ENCODE measurements at regions not wholly inside any gene's neighbourhood (a gene's known extent, or its start where the extent isn't known, plus 50 kb on each side); places are given as distances from the start of the nearest gene placed in this dataset.

GRCh38 chr5:63650581-63650980, 311.7 kb downstream of the HTR1A start:
- no peaks in the 10 kb centered on the region for H4K20me1 ChIP-seq (ENCODE audit: insufficient read depth, low read length)
- no peaks in the 10 kb centered on the region for H3K27me3 ChIP-seq (ENCODE audit: control insufficient read depth in 2 of 2, insufficient read depth in 2 of 2, low read length in 2 of 2)
- H3K4me3 ChIP-seq (replicated peaks in 1 of 3; ENCODE audit: low read depth in 2 of 3, low read length in 3 of 3) = no peak overlapping the region
- no peak for TF ChIP-seq CTCF (IDR thresholded peaks at IDR 0.05)
- no peak overlapping the region for H2AFZ ChIP-seq (ENCODE audit: insufficient read depth, low read depth, low read length, poor library complexity, severe bottlenecking)
- H3K79me2 ChIP-seq (ENCODE audit: insufficient read depth, low read length) = no peaks in the 10 kb centered on the region
- no peaks in the 10 kb centered on the region for H3K4me1 Mint-ChIP-seq
- H3K9ac ChIP-seq (ENCODE audit: insufficient read depth, low read length, poor library complexity, severe bottlenecking) = no peak overlapping the region
- intact Hi-C loops (cut with micrococcal nuclease) = no loop called here
- H3K36me3 Mint-ChIP-seq = no peaks in the 10 kb centered on the region
- H3K27ac ChIP-seq (ENCODE audit: low read depth in 1 of 2, low read length in 2 of 2) = no peak overlapping the region
- no peak for DNase-seq
- H3K4me1 ChIP-seq (ENCODE audit: control insufficient read depth in 1 of 2, insufficient read depth in 2 of 2, low read length in 2 of 2) = no peaks in the 10 kb centered on the region
- peaks cover 0 to 10% (median 1%) of the 10 kb centered on the region in 7 donors for H3K9me3 Mint-ChIP-seq
- H3K4me2 ChIP-seq (replicated peaks; ENCODE audit: extremely low read depth, low read length, poor library complexity, severe bottlenecking) = no peak overlapping the region
- no peaks in the 10 kb centered on the region for H3K27me3 Mint-ChIP-seq (ENCODE audit: low read depth in 3 of 3)
- WGBS (ENCODE audit: insufficient coverage) = no CpG with 5 or more reads among the region's 2 CpGs
- H3K9me3 ChIP-seq (replicated peaks in 1 of 2; ENCODE audit: control insufficient read depth in 1 of 2, insufficient read depth in 1 of 2, low read length in 2 of 2) = peaks cover 6 to 10% of the 10 kb centered on the region in 2 donors
- no peak overlapping the region for H3K27ac Mint-ChIP-seq
- H3K36me3 ChIP-seq (replicated peaks in 1 of 2; ENCODE audit: control insufficient read depth in 1 of 2, insufficient read depth in 2 of 2, low read length in 2 of 2) = no peaks in the 10 kb centered on the region
- no peak overlapping the region for H3K4me3 Mint-ChIP-seq

- Histone ChIP-seq H3K4me3 (replicated peaks in 1 of 3; ENCODE audit: low read depth in 2 of 3, low read length in 3 of 3) (no peak overlapping the region), H3K4me1 (ENCODE audit: control insufficient read depth in 1 of 2, insufficient read depth in 2 of 2, low read length in 2 of 2) (no peaks in the 10 kb centered on the region), H3K9me3 (replicated peaks in 1 of 2; ENCODE audit: control insufficient read depth in 1 of 2, insufficient read depth in 1 of 2, low read length in 2 of 2) (peaks cover 10% of the 10 kb centered on the region in 2 donors), H4K20me1 (ENCODE audit: insufficient read depth, low read length) (no peaks in the 10 kb centered on the region), H3K9ac (ENCODE audit: insufficient read depth, low read length, poor library complexity, severe bottlenecking) (no peak overlapping the region), H3K36me3 (replicated peaks in 1 of 2; ENCODE audit: control insufficient read depth in 1 of 2, insufficient read depth in 2 of 2, low read length in 2 of 2) (no peaks in the 10 kb centered on the region), H3K4me2 (replicated peaks; ENCODE audit: extremely low read depth, low read length, poor library complexity, severe bottlenecking) (no peak overlapping the region), H3K27me3 (ENCODE audit: control insufficient read depth in 2 of 2, insufficient read depth in 2 of 2, low read length in 2 of 2) (no peaks in the 10 kb centered on the region), H3K27ac (ENCODE audit: low read depth in 1 of 2, low read length in 2 of 2) (no peak overlapping the region), H3K79me2 (ENCODE audit: insufficient read depth, low read length) (no peaks in the 10 kb centered on the region), H2AFZ (ENCODE audit: insufficient read depth, low read depth, low read length, poor library complexity, severe bottlenecking) (no peak overlapping the region)
- Mint-ChIP-seq H3K4me1 (no peaks in the 10 kb centered on the region), H3K27ac (no peak overlapping the region), H3K27me3 (ENCODE audit: low read depth in 3 of 3) (no peaks in the 10 kb centered on the region), H3K4me3 (no peak overlapping the region), H3K36me3 (no peaks in the 10 kb centered on the region), H3K9me3 (peaks cover 0 to 10% (median 2%) of the 10 kb centered on the region in 7 donors)
- intact Hi-C loops (cut with micrococcal nuclease) = no loop called here
- TF ChIP-seq CTCF (IDR thresholded peaks at IDR 0.05) = no peak
- no peak for DNase-seq
These were observed 313.9 kb downstream of the HTR1A start for GRCh38 chr5:63648376-63648775.

All from CD14-positive monocyte (primary cell).